Esophagus squamous epithelium (tissue), 4 donors: ENCODE measurements at regions not wholly inside any gene's neighbourhood (a gene's known extent, or its start where the extent isn't known, plus 50 kb on each side); places are given as distances from the start of the nearest gene placed in this dataset.

Experiments used
- POLR2A ChIP-seq, 4 donors: fragments of 450-650 bp; IDR thresholded peaks; one replicate each; pipeline ENCODE4 v1.6.1; 2017; ENCODE audit warnings: antibody characterized with exemption in 4 of 4, mild to moderate bottlenecking in 4 of 4, moderate library complexity in 3 of 4
- TF ChIP-seq, protein P1 (sequence below), 6 experiments: fragments of 450-650 bp in 4 of 6; fragments of 200-600 bp in 2 of 6; sonication (generic) in 2 of 6; IDR thresholded peaks; one replicate each; pipeline ENCODE4 v1.5.1; 2016 to 2019; ENCODE audit warnings: antibody characterized with exemption in 6 of 6, mild to moderate bottlenecking in 4 of 6, moderate library complexity in 4 of 6

- TF ChIP-seq, protein P1, sequence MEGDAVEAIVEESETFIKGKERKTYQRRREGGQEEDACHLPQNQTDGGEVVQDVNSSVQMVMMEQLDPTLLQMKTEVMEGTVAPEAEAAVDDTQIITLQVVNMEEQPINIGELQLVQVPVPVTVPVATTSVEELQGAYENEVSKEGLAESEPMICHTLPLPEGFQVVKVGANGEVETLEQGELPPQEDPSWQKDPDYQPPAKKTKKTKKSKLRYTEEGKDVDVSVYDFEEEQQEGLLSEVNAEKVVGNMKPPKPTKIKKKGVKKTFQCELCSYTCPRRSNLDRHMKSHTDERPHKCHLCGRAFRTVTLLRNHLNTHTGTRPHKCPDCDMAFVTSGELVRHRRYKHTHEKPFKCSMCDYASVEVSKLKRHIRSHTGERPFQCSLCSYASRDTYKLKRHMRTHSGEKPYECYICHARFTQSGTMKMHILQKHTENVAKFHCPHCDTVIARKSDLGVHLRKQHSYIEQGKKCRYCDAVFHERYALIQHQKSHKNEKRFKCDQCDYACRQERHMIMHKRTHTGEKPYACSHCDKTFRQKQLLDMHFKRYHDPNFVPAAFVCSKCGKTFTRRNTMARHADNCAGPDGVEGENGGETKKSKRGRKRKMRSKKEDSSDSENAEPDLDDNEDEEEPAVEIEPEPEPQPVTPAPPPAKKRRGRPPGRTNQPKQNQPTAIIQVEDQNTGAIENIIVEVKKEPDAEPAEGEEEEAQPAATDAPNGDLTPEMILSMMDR (IDR thresholded peaks at IDR 0.05), result no peak
- no peak for TF ChIP-seq POLR2A (IDR thresholded peaks at IDR 0.05)
Measured at GRCh38 chr7:12943781-12944180, 256.3 kb downstream of the ARL4A start.
